A549 (cell line): ENCODE measurements at regions not wholly inside any gene's neighbourhood (a gene's known extent, or its start where the extent isn't known, plus 50 kb on each side); places are given as distances from the start of the nearest gene placed in this dataset.

Experiments
- NFE2L2 ChIP-seq: fragments of 150-350 bp; conservative IDR thresholded peaks from 2 replicates; pipeline ENCODE4 v1.6.1; 2014; ENCODE audit warnings: low read length
- RAD21 ChIP-seq, 2 experiments: fragments of >200 bp in 1 of 2; sonication (Bioruptor Twin) in 1 of 2; formaldehyde crosslinking in 1 of 2; IDR thresholded peaks in 1 of 2; conservative IDR thresholded peaks in 1 of 2; 2 replicates in 1 of 2; 3 replicates in 1 of 2; pipeline ENCODE4 v1.6.1; 2012 to 2018; ENCODE audit warnings: inconsistent platforms in 1 of 2
- TFCP2L1 ChIP-seq: fragments of 250-450 bp; sonication (Bioruptor Pico); IDR thresholded peaks from 2 replicates; pipeline ENCODE4 v1.5.0; 2021; ENCODE audit warnings: mild to moderate bottlenecking
- TF ChIP-seq, protein P1 (sequence below): fragments of 150-350 bp; IDR thresholded peaks from 2 replicates; pipeline ENCODE4 v1.6.1; 2014; ENCODE audit warnings: low read depth, mild to moderate bottlenecking, low read length
- TF ChIP-seq, protein P2 (sequence below): fragments of >200 bp; sonication (Bioruptor Twin); formaldehyde crosslinking; IDR thresholded peaks from 3 replicates; pipeline ENCODE4 v1.5.1; 2016

DNA sequence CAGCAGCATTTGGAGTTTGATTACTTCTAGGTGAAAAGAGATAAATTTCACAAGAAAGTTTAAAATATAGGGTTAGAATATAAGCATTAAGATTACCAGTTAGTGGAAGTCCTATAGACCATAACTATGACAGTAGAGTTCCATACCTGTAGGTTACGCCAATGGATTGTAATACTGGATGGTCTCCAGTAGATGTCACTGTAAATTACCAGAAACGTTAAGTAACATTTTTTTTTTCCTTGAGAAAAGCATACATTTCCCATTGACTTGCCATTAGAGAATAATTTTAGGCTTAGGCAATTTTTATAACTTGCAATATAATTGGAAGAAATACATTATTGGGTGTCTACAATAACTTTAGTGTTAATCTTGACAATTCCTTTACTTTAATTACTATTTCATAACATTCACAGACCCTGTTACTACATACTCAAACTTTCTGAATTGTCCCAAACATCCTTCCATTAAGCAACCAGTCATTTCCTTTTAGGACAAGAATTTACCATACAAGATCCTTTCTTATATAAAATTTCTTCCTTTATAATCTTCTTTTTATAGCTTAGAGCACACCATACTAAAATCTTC lies 304.1 kb upstream of the TECRL start:
- TF ChIP-seq NFE2L2 = no peak
- TF ChIP-seq, protein P1, sequence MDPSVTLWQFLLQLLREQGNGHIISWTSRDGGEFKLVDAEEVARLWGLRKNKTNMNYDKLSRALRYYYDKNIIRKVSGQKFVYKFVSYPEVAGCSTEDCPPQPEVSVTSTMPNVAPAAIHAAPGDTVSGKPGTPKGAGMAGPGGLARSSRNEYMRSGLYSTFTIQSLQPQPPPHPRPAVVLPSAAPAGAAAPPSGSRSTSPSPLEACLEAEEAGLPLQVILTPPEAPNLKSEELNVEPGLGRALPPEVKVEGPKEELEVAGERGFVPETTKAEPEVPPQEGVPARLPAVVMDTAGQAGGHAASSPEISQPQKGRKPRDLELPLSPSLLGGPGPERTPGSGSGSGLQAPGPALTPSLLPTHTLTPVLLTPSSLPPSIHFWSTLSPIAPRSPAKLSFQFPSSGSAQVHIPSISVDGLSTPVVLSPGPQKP = no peak
- no peak for TF ChIP-seq TFCP2L1 (CRISPR knock-in tag)
- 0 out of 5 replicates have a peak, but pooled peaks of 1 of the 2 experiments have one; percentile 14 for TF ChIP-seq RAD21 (conservative IDR thresholded peaks at IDR 0.05 in 1 of 2, IDR thresholded peaks at IDR 0.05 in 1 of 2)
- TF ChIP-seq, protein P2, sequence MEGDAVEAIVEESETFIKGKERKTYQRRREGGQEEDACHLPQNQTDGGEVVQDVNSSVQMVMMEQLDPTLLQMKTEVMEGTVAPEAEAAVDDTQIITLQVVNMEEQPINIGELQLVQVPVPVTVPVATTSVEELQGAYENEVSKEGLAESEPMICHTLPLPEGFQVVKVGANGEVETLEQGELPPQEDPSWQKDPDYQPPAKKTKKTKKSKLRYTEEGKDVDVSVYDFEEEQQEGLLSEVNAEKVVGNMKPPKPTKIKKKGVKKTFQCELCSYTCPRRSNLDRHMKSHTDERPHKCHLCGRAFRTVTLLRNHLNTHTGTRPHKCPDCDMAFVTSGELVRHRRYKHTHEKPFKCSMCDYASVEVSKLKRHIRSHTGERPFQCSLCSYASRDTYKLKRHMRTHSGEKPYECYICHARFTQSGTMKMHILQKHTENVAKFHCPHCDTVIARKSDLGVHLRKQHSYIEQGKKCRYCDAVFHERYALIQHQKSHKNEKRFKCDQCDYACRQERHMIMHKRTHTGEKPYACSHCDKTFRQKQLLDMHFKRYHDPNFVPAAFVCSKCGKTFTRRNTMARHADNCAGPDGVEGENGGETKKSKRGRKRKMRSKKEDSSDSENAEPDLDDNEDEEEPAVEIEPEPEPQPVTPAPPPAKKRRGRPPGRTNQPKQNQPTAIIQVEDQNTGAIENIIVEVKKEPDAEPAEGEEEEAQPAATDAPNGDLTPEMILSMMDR = peak; percentile 28; the same call in 2 of the 3 replicates
